Gastrocnemius medialis (tissue), 4 donors: ENCODE measurements at regions not wholly inside any gene's neighbourhood (a gene's known extent, or its start where the extent isn't known, plus 50 kb on each side); places are given as distances from the start of the nearest gene placed in this dataset.

ENCODE experiments used
- POLR2A ChIP-seq, 2 donors: fragments of 450-650 bp; IDR thresholded peaks; one replicate each; pipeline ENCODE4 v1.6.1; 2017; ENCODE audit warnings: antibody characterized with exemption in 2 of 2, mild to moderate bottlenecking in 2 of 2, moderate library complexity in 2 of 2
- TF ChIP-seq, protein P1 (sequence below), 5 experiments: fragments of 450-650 bp in 3 of 5; fragments of 200-600 bp in 2 of 5; sonication (generic) in 2 of 5; IDR thresholded peaks in 4 of 5; conservative IDR thresholded peaks in 1 of 5; 1 replicate in 4 of 5; 2 replicates in 1 of 5; pipeline ENCODE4 v1.5.1; 2016 to 2019; ENCODE audit warnings: antibody characterized with exemption in 5 of 5, mild to moderate bottlenecking in 3 of 5, moderate library complexity in 3 of 5

DNA sequence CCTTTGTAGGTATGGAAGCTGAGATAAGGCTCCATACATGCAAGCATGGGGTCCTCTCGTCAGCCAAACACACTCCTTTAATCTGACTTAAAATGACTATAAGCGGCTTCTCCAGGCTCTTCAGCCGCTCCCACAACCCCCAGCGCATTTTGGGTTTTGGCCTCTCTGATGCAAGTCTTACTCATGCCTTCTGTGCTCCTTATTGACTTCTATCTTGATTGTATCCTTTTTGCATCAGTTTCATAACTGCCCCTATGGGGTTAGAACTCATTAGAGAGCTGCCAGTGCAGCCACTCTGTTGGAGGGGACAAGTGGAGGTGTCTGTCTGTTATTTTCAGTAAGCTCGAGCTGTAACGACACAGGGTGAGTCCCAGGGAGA lies 70.1 kb upstream of the TAB2 start:
- TF ChIP-seq, protein P1, sequence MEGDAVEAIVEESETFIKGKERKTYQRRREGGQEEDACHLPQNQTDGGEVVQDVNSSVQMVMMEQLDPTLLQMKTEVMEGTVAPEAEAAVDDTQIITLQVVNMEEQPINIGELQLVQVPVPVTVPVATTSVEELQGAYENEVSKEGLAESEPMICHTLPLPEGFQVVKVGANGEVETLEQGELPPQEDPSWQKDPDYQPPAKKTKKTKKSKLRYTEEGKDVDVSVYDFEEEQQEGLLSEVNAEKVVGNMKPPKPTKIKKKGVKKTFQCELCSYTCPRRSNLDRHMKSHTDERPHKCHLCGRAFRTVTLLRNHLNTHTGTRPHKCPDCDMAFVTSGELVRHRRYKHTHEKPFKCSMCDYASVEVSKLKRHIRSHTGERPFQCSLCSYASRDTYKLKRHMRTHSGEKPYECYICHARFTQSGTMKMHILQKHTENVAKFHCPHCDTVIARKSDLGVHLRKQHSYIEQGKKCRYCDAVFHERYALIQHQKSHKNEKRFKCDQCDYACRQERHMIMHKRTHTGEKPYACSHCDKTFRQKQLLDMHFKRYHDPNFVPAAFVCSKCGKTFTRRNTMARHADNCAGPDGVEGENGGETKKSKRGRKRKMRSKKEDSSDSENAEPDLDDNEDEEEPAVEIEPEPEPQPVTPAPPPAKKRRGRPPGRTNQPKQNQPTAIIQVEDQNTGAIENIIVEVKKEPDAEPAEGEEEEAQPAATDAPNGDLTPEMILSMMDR (IDR thresholded peaks at IDR 0.05 in 4 of 5, conservative IDR thresholded peaks at IDR 0.05 in 1 of 5): no peak
- no peak for TF ChIP-seq POLR2A (IDR thresholded peaks at IDR 0.05)
